HL-60 (cell line): ENCODE measurements at regions not wholly inside any gene's neighbourhood (a gene's known extent, or its start where the extent isn't known, plus 50 kb on each side); places are given as distances from the start of the nearest gene placed in this dataset.

Source experiments
- CTCF ChIP-seq: IDR thresholded peaks from one replicate; pipeline ENCODE4 v1.5.1; 2011; ENCODE audit warnings: low read length, control low read depth, inconsistent platforms; ENCODE audit not compliant: insufficient read depth
- GABPA ChIP-seq: IDR thresholded peaks from 2 replicates; pipeline ENCODE4 v1.6.1; 2012; ENCODE audit warnings: low read depth

- TF ChIP-seq CTCF (no peak), GABPA (no peak)
Observed at GRCh38 chr4:188551156-188551555, 411.9 kb downstream of the TRIML1 start.
